Ammon's horn (tissue), 1 donor: ENCODE measurements at regions not wholly inside any gene's neighbourhood (a gene's known extent, or its start where the extent isn't known, plus 50 kb on each side); places are given as distances from the start of the nearest gene placed in this dataset.
"Not testable (repeated sequence)": the region's sequence is repeated elsewhere in the genome, so short reads cannot be mapped to it uniquely, and the experiment has no call there.

Source experiments
- DNase-seq: peaks from one replicate; pipeline ENCODE4 v3.0.0-alpha.2; 2016; ENCODE audit warnings: low spot score

DNA sequence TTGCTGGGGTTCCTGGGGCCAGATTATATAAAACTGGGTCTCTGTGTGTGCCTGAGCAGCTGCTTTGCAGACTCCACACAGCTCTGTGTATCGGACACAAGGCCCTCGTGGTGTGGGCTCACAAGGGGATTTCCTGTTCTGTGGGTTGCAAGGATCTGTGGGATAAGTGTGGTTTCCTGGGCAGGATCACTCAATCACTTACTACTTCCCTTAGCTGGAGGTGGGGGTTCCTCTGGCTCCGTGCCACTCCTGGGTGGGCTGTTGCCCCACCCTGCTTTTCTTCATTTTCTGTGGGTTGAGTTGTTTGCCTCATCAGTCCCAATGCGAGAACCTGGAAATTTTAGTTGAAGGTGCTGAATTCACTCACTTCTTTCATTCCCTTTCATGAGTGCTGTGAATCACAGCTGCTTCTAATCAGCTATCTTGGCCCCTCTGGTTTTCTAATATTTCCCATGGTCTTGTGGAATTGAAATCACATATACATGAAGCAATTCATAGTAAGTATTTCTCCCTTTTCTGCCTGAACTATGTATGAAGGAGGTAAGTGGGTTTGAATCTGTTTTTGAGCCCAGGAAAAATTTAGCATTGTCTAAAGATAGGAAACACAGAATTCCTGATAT lies 196.3 kb downstream of the DCDC2C start:
- no peak for DNase-seq

DNA sequence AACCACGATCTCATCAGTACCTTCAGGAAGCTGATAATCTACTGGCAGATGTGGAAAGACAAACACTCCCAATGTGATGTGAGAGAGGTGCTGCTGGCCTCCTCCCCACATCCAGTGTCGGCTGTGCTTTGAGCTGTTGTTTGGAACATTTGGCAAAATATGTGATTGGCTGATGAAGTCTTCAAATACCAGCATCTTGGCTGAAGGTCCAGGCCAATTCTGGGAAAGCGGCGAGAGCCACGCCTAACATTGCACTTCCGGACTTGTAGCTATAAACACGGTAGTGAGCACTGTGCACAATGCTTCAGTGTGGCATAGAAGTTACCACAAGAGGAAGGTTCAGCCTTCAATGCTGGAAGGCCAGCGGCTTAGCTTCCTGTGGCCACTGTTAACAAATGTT lies 198.8 kb downstream of the DCDC2C start:
- DNase-seq: no peak

DNA sequence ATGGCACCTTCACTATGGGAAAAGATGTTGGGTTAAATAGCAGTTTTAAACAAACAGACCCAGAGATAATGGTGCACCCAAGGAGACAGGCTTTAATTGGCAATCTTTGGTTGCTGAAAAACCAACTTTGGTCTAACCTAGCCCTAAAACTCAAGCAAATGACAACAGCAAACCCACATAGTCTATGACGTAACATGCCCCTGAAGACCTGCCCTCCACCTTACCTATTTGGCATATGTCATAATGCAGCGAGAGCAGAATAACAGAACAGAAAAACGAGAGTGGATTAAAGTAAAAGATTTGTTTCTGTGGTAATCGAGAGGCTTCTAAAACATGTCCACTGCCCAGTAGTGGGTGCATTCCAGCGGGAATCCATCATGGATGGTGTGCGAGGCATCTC lies 200.7 kb downstream of the DCDC2C start:
- DNase-seq: no peak

DNA sequence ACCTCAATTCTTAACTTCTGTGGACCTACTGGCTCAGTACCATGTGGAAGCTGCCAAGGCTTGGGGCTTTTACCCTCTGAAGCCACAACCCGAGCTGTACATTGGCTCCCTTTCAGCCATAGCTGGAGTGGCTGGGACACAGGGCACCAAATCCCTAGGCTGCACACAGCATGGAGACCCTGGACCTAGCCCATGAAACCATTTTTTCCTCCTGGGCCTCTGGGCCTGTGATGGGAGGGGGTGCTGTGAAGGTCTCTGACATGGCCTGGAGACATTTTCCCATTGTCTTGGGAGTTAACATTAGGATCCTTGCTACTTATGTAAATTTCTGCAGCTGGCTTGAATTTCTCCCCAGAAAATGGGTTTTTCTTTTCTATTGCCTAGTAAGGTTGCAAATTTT lies 205.1 kb downstream of the DCDC2C start:
- DNase-seq: not testable (repeated sequence)

DNA sequence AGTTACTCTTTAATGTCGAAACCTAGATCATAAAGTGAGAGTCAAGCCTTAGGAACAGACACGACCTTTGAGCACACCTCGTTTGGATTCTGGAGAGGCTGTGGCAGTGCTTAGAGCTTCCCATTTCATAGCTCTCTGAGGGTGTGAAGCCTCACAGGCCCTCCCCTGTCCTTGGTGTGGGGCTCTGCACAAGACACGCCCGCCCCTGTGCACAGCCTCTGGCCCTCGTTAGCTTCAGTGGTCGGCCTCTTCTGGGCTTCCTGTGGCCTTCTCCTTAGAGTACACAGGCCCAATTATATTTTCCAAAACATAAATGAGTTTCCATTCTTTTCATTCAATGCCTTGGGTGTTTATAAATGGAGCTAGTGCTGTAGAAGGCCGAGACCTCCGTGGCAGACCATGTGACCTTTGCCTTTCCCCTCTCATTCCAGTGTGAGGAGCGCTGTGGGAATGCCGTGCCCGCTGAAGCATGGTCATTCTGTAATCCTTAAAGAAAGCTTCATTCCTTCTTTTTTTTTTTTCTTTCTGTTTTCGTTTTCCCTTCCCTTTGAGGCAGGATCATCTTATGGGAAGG lies 208.6 kb downstream of the DCDC2C start:
- no peak for DNase-seq

DNA sequence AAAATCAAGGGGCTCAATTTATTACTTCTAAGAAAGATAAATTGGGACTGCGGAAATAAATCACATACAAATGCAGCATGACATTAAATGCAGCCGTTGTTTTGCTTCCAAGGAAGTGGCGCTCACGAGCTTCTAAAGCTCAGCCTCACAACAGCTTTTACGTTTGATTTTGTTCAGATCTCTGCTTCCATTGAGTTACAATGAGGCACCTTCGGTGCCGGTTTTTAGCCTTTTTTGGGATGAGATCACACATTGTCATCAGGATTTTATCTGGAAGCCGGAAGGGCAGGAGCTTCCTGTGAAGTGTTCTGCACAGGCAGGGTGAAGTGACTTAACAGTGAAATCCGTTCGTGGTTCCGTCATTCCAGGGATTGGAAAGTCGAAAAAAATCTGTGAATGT lies 209.8 kb downstream of the DCDC2C start:
- peak; percentile 7 for DNase-seq

DNA sequence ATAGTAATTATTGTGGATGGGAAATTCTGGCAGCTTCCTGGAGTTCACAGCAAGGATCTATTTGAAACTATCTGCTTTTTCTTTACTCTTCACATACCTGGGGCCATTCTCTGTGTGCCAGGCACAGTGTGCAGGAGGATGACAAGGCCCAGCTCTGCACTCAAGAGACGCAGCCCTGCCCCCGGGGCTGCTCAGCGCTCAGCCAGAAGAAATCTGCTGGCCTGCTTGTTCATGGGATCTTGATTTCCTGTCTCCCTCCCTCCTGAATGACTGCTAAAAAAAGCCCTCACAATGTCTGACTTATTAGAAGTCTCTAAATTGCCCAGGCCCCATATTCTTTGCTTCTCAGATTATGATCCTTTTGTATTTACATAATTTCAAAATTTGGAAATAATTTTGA lies 210.9 kb downstream of the DCDC2C start:
- DNase-seq: no peak

DNA sequence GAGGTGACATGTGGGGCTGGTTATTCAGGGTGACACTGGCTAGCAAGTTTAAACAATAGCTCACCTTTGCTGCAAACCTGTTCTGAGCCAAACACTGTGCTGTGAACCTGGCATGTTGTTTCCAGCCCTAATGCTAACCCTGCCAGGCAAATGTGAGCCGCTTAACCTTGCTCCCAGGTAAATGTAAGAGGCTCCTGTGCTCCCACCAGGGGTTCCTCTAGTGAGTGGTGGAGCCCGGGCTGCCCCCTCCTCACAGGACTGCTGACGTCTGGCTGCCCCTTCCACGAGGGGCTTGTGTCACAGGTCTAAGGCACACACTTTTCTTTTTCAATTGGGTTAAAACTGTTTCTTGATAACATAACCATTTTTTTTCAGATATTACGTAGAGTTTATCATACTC lies 223.7 kb downstream of the DCDC2C start:
- DNase-seq: no peak

DNA sequence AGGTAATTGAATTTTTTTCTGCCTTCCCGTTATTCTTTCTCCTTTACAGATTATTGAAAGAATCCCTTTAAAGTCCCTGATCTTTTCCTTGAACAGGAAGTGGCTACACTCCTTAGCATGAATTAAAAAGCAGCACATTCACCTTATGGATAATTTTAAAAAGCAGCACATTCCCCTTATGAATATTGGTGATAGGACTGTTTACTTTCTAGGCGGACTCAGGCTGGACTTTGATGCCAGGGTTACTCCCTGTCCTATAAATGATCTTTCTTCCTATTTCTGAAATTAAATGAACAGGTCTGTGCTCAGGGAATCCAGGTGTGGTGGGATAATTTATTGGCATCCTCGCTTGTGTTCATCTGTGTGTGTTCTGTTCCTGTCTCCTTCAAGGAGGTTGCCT lies 226.0 kb downstream of the DCDC2C start:
- no peak for DNase-seq

DNA sequence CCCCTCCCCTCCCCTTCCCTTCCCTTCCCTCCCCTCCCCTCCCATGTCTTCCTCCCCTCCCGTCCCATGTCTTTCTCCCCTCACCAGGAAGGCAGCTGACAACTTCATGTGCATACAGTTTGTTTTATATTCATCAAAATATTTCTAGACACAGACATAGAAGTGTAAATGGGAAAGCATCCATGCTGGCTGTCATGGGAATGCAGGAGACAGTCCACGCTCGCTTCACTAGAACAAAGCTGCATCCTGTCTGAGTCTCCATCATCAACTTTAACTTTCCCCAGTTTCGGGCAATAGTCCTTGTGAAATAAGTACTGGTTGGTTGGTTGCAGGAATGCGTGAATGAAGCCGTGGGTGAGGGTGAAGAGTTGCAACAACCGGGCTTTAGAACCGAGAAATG lies 226.9 kb downstream of the DCDC2C start:
- no peak for DNase-seq

DNA sequence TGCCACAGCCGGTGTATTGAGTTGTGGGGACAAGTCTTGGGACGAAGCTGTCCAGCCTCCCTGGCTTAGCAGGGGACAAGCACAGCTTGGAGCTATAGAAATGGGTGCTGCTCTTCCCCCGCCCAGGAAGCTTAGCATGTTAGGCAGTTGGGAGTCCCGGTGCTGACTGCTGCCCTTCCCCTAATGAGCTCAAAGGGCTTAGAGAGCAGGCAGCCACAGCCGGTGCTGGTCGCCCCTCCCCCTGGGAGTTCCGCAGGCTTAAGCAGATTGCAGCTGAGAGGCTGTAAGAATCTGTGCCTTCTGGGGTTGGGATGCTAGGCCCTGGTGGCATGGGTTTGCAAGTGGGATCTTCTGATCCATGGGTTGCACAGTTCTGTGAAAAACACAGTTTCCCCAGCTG lies 237.3 kb downstream of the DCDC2C start:
- DNase-seq: no peak

DNA sequence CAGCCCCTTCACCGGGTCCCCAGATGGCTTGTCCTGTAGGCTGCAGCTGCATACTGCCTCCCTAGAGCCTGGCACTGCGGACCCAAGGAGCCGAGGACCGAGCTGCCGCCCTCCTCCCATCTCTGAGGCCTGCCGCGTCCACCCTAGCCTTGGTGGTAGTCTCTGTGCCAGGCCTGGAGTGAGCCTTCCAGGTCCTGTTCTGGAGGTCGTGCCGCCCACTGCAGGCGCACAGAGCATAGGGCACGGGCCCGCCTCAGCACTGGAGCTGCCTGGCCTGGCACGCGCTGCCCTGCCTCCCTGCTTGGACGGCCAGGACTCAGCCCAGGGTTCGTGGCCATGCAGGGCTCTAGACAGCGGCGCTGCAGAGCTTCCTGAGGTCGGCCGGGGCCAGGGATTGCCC lies 239.5 kb downstream of the DCDC2C start:
- no peak for DNase-seq

DNA sequence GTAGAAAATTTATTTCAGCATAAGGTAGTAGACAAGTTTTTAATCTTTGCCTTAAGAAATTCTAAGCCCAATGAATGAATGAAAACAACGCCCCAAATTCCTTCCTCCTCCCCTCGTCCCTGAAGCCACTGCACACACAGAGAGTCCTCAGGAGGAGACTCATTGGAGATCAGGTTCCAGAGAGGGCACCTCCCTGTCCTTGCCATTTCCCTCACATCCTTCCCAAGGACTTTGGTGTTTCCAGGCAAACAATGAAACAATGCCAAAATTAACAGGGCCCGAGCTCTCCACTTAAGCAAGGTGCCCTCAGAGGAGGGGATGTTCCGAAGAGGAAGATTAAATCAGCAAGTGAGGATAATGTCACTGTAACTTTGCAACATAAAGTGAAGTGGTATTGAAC lies 240.7 kb downstream of the DCDC2C start:
- DNase-seq: no peak

DNA sequence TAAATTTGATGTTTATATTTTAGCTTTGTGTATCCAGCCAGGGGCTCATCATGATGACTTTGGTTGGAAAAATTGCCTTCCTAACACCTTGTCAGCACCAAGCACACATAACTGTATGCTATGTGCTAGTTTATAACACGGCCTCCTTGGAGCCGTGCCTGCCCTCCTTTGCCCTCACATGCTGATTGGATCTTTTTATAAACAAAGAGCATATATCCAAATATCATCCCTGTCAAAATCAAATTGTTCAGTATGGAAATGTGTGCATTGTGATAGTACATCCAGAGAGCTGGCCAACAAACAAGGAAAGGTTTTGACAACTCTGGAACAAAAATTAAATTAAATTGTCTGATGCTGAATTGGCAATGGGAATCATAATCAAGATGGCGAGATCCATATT lies 241.5 kb downstream of the DCDC2C start:
- no peak for DNase-seq

DNA sequence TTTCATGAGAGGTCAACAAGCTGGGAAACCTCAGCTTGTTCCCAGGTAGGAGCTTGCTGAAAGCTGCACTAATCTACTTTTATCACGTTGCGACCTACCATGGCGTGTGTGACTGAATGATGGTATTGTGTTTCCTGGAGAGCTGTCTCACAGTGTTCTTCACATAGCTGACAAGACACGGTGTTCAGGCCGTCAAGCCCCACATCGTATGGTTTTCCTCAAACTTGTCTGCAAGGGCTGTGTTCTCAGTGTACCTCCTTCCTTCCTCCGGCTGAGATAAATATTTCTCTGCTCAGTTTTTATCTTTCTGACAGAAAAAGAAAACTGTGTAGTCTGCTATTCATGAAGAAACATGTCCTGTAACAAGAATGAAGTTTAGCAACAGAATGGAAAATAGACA lies 244.8 kb downstream of the DCDC2C start:
- DNase-seq: no peak

DNA sequence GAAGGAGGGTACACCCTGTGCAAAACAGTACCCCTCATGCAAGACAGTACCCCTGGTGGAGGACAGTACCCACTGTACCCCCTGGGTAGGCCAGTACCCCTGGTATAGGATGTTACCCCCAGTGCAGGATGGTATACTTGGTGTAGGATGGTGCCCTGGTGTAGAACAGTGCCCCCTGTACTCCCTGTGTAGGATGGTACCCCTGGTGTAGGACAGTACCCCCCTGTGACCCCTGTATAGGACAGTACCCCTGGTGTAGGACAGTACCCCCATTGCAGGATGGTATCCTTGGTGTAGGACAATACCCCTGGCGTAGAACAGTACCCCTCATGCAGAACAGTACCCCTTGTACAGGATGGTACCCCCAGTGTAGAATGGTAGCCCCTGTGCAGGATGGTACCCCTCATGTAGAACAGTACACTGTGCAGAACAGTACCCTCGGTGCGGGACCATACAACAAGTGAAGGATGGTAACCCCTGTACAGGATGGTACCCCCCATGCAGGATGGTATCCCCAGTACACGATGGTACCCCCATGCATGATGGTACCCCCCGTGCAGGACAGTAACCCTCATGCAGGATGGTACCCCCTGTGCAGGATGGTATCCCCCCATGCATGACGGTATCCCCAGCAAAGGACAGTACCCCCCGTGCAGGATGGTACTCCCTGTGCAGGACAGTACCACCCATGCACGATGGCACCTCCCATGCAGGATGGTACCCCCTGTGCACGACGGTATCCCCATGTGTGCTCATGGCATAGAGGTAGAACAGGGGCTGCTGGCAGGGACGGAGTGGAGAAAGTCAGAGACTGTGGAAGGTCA lies 248.0 kb downstream of the DCDC2C start:
- no peak for DNase-seq

DNA sequence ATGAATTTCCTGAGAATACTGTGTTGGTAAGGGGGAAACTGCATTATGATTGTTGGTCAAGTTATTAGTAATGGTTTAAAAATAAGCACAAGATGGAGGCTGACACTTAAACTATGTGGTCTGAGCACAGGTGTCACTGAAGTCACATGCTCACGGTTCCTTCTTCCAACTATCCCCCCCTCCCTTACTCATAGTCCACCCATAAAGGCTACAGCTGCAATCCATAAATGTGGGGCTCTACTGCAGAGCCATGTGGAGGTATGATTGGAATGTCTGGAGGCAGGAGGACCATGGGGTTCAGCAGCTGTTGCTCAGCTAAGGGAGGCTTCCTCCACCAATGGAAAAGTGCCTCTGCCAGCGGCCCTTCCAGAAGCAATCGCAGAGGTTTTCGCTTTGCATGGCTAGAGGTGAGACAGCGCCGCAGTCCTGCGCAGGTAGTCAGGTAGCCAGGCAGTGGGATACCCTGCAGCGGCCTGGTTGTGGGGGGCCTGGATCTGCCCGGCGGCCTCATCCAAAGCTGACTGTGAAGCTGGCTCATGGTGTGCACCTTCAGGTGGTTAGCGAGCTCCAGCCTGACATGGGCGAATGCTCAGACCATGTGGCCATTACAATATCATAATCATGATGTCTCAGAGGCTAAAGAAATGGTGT lies 249.6 kb downstream of the DCDC2C start:
- DNase-seq: no peak

DNA sequence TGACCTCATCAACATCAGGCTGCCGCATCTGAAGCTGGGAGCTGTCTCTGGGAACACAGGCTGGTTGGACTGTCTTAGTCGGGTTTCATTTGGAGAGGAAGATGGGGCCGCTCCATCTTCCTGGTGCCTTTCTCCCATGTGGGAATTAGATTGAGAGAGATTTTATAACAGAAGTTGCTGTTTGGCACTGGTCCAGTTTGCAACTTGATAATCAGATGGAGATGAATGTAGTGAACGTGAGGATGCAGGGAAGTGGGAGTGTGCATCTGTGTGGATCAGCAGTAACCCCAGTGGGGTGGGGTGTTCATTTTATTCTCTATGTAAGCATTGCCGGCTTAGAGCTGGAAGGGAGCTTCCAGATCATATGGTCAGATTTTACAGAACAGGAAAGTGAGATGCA lies 250.9 kb downstream of the DCDC2C start:
- DNase-seq: no peak

DNA sequence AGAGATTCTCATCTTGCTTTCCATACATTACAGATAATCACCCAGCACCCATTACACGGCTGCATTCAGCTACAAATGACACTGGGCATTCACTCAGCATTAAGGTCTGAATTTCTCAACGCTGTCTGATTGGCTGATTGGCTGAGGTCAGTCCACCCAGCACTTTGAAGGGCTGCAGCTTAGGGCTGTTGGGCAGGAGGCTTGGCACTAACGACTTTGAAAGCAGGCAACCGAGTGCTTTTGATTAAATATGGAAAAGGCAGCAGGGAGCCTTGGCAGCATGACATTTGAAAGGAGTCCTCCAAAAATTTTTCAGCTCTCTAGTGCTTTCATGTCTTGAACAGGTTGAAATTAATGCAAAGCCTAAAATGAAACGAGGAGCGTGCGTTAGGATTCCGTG lies 253.0 kb downstream of the DCDC2C start:
- DNase-seq: no peak

DNA sequence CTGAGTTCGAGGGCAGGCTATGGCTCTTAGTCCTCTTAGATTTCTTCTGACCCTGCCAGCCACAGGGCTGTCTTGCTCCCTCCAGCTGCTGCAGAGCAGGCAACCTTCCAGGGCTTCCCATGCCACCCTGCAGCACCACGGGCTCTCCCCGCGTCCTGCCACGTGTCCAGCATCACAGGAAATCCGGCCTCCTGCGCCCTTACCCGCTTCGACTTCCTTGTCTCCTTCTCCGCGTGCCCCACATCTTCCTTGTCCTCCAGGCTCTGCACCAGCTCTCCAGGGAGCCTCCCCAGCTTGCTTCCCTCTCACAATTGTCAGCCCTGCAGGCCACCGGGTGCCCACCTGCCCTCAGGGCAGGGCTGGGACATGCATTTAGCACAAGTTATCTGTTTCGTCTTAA lies 253.5 kb downstream of the DCDC2C start:
- no peak for DNase-seq

DNA sequence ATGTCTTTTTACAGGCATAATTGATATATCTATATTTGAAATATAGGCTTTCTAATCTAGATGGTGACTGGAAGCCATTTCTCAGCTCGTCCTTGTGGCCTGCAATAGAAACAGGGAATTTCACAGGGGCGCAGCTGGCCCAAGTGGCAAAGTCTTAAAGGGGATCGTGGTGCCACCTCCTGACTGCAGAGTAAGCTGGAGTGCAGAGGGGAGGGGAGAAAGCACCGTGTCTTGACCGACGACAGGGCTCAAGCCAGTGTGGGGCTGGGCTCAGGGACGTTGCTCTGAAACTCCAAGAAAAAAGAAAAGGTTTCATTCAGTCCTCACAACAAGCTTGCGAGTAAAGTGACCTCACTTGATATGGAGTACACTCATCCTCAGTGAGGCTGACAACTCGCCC lies 255.1 kb downstream of the DCDC2C start:
- no peak for DNase-seq

DNA sequence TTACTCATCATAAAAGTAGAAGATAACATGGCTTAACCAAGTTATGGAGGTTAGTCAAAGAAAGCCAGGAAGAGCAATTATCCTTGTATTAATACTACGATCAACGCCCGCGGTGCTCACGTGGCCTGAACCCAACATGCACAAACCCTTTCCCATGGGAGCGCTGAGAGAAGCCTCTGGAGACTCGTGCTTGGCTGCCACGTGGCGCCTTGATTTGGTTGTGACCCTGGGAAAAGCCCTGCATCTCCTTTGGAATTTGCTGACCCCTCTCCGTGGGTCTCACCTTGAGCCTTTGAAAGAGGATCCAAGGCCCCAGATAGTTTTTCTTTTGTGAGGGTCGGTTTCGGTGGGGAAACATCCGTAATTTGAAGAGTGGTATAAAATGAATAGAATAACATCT lies 255.6 kb downstream of the DCDC2C start:
- no peak for DNase-seq

DNA sequence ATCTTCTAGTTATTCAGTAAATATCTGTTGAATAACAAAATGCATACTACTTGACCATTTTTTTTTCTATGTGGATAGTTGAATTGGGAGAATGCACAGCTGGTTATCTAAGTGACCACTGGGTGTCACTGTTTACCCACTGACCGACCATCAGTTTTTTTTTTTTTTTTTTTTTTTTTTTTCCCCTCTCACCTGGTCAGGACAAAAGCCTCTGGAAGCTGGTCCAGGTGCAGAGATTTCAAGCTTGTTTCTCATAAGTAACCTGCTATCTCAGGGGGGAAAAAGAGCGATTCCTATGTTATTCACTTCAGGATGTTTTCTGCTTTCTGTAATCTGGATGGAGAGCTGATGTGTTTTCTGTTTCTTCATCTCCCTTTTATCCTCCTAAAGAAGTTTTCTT lies 256.0 kb downstream of the DCDC2C start:
- peak; percentile 10 for DNase-seq
